Endothelial cell (in vitro differentiated cells): ENCODE measurements at regions not wholly inside any gene's neighbourhood (a gene's known extent, or its start where the extent isn't known, plus 50 kb on each side); places are given as distances from the start of the nearest gene placed in this dataset.

Experiments
- DNase-seq: peaks from one replicate; pipeline ENCODE4 v3.0.0; 2021; ENCODE audit warnings: low spot score
- H3K27ac Mint-ChIP-seq: one replicate; pipeline ENCODE4 v1.8.0; 2021; ENCODE audit warnings: mixed read lengths, inconsistent platforms; ENCODE audit not compliant: unreplicated experiment
- H3K27me3 Mint-ChIP-seq: one replicate; pipeline ENCODE4 v1.8.0; 2021; ENCODE audit warnings: mild to moderate bottlenecking, moderate library complexity, mixed read lengths, inconsistent platforms; ENCODE audit not compliant: unreplicated experiment
- H3K36me3 Mint-ChIP-seq: one replicate; pipeline ENCODE4 v1.8.0; 2021; ENCODE audit warnings: mild to moderate bottlenecking, low read depth, mixed read lengths, inconsistent platforms; ENCODE audit not compliant: unreplicated experiment
- H3K4me1 Mint-ChIP-seq: one replicate; pipeline ENCODE4 v1.8.0; 2021; ENCODE audit warnings: mild to moderate bottlenecking, mixed read lengths, inconsistent platforms; ENCODE audit not compliant: unreplicated experiment
- H3K4me3 Mint-ChIP-seq: one replicate; pipeline ENCODE4 v1.8.0; 2021; ENCODE audit warnings: mild to moderate bottlenecking, mixed read lengths, inconsistent platforms; ENCODE audit not compliant: unreplicated experiment
- H3K9me3 Mint-ChIP-seq: one replicate; pipeline ENCODE4 v1.8.0; 2021; ENCODE audit warnings: mixed read lengths, inconsistent platforms; ENCODE audit not compliant: unreplicated experiment
- CTCF ChIP-seq: fragments of 200-600 bp; sonication (generic); IDR thresholded peaks from one replicate; pipeline ENCODE4 v1.5.0; 2021; ENCODE audit warnings: antibody characterized with exemption; ENCODE audit not compliant: unreplicated experiment

GRCh38 chr6:82419132-82419581, 55.5 kb downstream of the TPBG start:
- no peaks in the 10 kb centered on the region for H3K9me3 Mint-ChIP-seq
- H3K4me1 Mint-ChIP-seq, result peaks cover 10% of the 10 kb centered on the region
- H3K27ac Mint-ChIP-seq, result no peak overlapping the region
- no peak for DNase-seq
- H3K4me3 Mint-ChIP-seq, result no peak overlapping the region
- no peaks in the 10 kb centered on the region for H3K27me3 Mint-ChIP-seq
- no peaks in the 10 kb centered on the region for H3K36me3 Mint-ChIP-seq
- TF ChIP-seq CTCF, result no peak

GRCh38 chr6:82419859-82420258, 56.2 kb downstream of the TPBG start:
- H3K9me3 Mint-ChIP-seq, result no peaks in the 10 kb centered on the region
- H3K27me3 Mint-ChIP-seq, result no peaks in the 10 kb centered on the region
- DNase-seq, result no peak
- TF ChIP-seq CTCF, result no peak
- no peaks in the 10 kb centered on the region for H3K36me3 Mint-ChIP-seq
- no peak overlapping the region for H3K27ac Mint-ChIP-seq
- no peak overlapping the region for H3K4me3 Mint-ChIP-seq
- peaks cover 10% of the 10 kb centered on the region for H3K4me1 Mint-ChIP-seq

GRCh38 chr6:82430611-82431010, 67.0 kb downstream of the TPBG start:
- DNase-seq, result no peak
- Mint-ChIP-seq H3K4me3 (no peak overlapping the region), H3K27ac (no peak overlapping the region), H3K36me3 (no peaks in the 10 kb centered on the region), H3K27me3 (no peaks in the 10 kb centered on the region), H3K9me3 (no peaks in the 10 kb centered on the region), H3K4me1 (no peaks in the 10 kb centered on the region)
- no peak for TF ChIP-seq CTCF

- Mint-ChIP-seq H3K27me3 (no peaks in the 10 kb centered on the region), H3K27ac (no peak overlapping the region), H3K4me1 (no peaks in the 10 kb centered on the region), H3K4me3 (no peak overlapping the region), H3K9me3 (no peaks in the 10 kb centered on the region), H3K36me3 (no peaks in the 10 kb centered on the region)
- no peak for TF ChIP-seq CTCF
- no peak for DNase-seq
These were observed 73.1 kb downstream of the TPBG start for GRCh38 chr6:82436740-82437139.

GRCh38 chr6:82437701-82438100, 74.1 kb downstream of the TPBG start:
- H3K27ac Mint-ChIP-seq, result no peak overlapping the region
- H3K36me3 Mint-ChIP-seq, result no peaks in the 10 kb centered on the region
- no peaks in the 10 kb centered on the region for H3K9me3 Mint-ChIP-seq
- no peaks in the 10 kb centered on the region for H3K4me1 Mint-ChIP-seq
- DNase-seq, result no peak
- TF ChIP-seq CTCF, result no peak
- H3K4me3 Mint-ChIP-seq, result no peak overlapping the region
- no peaks in the 10 kb centered on the region for H3K27me3 Mint-ChIP-seq
